Fibroblast of pulmonary artery (primary cell): ENCODE measurements at regions not wholly inside any gene's neighbourhood (a gene's known extent, or its start where the extent isn't known, plus 50 kb on each side); places are given as distances from the start of the nearest gene placed in this dataset.
A peak's percentile ranks its signal among the peaks of the same experiment; 100 is the strongest.

ENCODE experiments used
- DNase-seq: peaks from one replicate; pipeline ENCODE4 v3.0.0-alpha.2; 2010; ENCODE audit warnings: low read depth
- H3K4me3 ChIP-seq: replicated peaks from 2 replicates; pipeline ENCODE4 v1.5.1; 2011; ENCODE audit warnings: low read depth, mild to moderate bottlenecking, control low read depth, low read length, moderate library complexity
- TF ChIP-seq, protein P1 (sequence below): IDR thresholded peaks from 2 replicates; pipeline ENCODE4 v1.5.1; 2011; ENCODE audit warnings: mild to moderate bottlenecking, control low read depth, low read length, inconsistent platforms; ENCODE audit errors: missing control alignments

DNA sequence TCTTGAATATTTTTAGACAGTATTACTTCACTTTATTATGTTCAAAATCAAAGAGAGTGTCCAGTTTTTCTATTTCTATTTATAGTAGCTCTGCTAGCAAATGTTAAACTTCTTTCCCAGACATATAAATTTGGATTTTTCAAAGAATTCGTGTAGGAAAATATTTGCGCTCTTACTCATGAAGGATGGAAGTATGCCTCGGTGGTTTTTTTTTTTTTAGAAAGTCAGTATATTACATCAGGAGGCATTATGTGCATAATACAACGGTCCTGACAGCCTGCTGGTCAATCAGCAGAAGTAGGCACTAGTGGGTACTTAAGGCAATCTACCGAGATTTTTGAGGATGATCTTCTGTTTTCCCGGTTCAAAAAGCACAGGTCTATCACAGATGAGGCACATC, 249.3 kb downstream of the TBX18 start:
- H3K4me3 ChIP-seq: no peak overlapping the region
- peak; percentile 32 for DNase-seq
- TF ChIP-seq, protein P1, sequence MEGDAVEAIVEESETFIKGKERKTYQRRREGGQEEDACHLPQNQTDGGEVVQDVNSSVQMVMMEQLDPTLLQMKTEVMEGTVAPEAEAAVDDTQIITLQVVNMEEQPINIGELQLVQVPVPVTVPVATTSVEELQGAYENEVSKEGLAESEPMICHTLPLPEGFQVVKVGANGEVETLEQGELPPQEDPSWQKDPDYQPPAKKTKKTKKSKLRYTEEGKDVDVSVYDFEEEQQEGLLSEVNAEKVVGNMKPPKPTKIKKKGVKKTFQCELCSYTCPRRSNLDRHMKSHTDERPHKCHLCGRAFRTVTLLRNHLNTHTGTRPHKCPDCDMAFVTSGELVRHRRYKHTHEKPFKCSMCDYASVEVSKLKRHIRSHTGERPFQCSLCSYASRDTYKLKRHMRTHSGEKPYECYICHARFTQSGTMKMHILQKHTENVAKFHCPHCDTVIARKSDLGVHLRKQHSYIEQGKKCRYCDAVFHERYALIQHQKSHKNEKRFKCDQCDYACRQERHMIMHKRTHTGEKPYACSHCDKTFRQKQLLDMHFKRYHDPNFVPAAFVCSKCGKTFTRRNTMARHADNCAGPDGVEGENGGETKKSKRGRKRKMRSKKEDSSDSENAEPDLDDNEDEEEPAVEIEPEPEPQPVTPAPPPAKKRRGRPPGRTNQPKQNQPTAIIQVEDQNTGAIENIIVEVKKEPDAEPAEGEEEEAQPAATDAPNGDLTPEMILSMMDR: no peak

DNA sequence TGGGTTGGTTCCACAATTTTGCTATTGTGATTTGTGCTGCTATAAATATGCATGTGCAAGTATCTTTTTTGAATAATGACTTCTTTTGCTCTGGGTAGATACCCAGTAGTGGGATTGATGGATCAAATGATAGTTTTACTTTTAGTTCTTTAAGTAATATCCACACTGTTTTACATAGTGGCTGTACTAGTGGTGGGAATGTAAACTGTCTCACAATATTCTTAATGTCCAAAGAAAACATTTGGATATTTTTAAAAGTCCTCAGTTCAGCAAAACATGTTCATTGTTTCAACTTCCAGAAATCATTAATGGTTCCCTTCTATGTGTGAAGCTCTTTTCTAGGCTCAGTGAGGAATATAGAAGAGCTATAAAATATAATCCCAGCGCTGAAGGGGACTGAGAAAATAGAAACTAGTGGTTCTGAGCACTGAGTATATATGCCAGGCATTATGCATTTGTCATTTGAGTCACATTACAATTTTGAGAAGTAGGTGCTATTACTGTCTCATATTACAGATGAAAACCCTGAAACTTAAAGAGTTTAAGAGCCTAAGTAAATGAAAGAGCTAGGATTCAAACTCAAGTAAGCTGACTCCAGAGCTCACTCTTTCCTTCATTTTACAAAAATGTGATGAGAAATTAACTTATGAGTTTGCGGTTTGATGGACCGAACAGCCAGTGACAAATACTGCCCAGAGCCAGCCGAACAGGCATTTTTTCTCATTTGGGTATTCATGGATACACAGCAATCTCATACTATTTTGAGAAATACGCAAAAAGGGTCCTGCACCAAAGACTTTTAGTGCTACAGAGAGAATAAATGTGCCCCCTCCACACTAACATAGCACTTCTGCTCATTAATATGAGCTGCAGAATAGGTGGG, 250.1 kb downstream of the TBX18 start:
- H3K4me3 ChIP-seq: no peak overlapping the region
- no peak for DNase-seq
- TF ChIP-seq, protein P1: no peak

DNA sequence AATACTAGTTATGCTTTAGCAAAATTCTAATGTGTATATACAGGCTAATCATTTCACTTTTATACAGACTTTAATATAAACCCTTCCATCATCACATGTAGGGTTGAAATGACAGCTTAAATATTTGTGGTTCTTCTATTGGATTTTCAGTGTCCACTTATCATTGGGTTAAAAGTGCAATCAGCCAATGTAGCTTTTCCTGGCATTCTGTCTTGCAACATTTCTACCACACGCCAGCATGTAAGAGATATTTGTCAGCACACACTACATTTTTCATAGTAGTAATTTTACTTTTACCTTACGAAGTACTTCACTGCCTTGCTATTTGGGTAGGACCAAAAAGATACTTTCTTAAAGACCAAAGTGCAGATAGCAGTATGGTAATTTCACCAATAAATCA, 252.0 kb downstream of the TBX18 start:
- H3K4me3 ChIP-seq: no peak overlapping the region
- peak; percentile 44 for DNase-seq
- TF ChIP-seq, protein P1: no peak

DNA sequence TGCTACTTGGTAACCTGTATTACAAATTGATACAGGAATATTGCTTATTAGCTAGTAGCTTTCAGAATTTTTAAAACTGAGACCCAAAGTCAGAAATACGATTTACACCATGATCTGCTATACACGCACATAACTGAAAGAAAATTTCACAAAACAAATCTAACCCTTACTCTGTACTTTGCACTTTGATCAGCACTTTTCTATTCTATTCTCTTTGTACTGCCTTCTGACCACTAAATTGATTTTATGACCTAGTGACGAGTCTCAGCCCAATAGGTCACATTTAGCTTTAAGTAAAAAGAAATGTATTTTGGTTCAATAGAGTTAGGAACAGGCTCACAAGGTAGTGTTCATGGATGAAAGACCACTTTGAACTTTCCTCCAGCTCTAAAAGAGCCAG, 252.5 kb downstream of the TBX18 start:
- DNase-seq: no peak
- TF ChIP-seq, protein P1: no peak
- H3K4me3 ChIP-seq: no peak overlapping the region

DNA sequence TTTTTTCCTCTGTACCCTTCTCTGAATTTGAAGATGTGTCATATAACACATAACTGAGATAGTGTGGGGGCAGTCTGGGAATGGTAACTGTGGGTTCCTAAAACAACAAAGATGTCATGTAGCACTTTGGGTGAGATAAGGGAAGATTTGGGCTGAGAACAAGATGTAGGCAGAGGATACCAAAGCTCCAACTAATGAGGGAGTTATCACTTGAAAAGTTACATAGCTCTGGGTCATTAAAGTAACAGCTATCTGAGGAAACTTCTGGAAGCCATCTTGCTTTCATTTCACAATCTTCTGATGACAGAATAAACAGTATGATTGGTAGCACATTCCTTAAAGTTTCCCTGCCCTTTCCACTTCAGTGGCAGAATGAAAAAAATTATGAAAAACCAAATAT, 255.4 kb downstream of the TBX18 start:
- H3K4me3 ChIP-seq: no peak overlapping the region
- DNase-seq: peak; percentile 48
- TF ChIP-seq, protein P1: no peak

DNA sequence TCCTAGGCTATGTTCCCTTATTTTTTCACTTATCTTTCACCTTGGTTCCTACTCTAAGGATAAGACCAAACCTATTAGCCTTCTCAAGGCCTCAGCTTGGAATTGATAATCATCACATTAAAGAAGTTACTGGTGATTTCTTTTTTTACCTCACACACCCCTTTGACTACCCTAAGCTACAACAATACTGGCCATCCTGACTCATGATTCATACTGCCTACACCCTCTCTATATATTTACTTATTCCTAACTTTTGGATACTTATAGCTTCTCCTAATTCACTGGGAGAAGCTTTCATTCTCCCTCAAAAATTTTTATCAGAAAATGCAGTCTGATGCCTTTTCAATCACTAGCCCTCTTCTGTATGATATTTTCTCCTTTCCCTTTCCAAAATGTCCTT, 256.1 kb downstream of the TBX18 start:
- TF ChIP-seq, protein P1: no peak
- no peak overlapping the region for H3K4me3 ChIP-seq
- no peak for DNase-seq

DNA sequence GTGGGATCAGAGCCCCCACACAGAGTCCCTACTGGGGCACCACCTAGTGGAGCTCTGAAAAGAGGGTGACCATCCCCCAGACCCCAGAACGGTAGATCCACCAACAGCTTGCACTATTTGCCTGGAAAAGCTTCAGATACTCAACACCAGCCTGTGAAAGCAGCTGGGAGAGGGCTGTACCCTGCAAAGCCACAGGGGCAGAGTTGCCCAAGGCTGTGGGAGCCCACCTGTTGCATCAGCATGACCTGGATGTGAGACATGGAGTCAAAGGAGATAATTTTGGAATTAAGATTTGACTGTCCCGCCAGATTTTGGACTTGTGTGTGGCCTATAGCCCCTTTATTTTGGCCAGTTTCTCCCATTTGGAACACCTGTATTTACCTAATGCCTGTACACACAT, 260.4 kb downstream of the TBX18 start:
- no peak for DNase-seq
- TF ChIP-seq, protein P1: no peak
- no peak overlapping the region for H3K4me3 ChIP-seq
